ENCODE measurements at regions not wholly inside any gene's neighbourhood (a gene's known extent, or its start where the extent isn't known, plus 50 kb on each side); places are given as distances from the start of the nearest gene placed in this dataset.

GRCh38 chr2:128498086-128498485 lies 179.4 kb upstream of the HS6ST1 start:
- Histone ChIP-seq H3K4me3 (no peak overlapping the region), H3K4me1 (ENCODE audit: insufficient read depth) (peaks cover 31% of the 10 kb centered on the region), H3K27ac (no peak overlapping the region), H3K9me3 (no peaks in the 10 kb centered on the region), H3K36me3 (no peaks in the 10 kb centered on the region), H3K27me3 (no peaks in the 10 kb centered on the region)
- DNase-seq, result no peak
- WGBS, 3 donors, result 93 to 98% (median 97%) methylated on average over 8 of the region's 8 CpGs
- TF ChIP-seq, protein P1, sequence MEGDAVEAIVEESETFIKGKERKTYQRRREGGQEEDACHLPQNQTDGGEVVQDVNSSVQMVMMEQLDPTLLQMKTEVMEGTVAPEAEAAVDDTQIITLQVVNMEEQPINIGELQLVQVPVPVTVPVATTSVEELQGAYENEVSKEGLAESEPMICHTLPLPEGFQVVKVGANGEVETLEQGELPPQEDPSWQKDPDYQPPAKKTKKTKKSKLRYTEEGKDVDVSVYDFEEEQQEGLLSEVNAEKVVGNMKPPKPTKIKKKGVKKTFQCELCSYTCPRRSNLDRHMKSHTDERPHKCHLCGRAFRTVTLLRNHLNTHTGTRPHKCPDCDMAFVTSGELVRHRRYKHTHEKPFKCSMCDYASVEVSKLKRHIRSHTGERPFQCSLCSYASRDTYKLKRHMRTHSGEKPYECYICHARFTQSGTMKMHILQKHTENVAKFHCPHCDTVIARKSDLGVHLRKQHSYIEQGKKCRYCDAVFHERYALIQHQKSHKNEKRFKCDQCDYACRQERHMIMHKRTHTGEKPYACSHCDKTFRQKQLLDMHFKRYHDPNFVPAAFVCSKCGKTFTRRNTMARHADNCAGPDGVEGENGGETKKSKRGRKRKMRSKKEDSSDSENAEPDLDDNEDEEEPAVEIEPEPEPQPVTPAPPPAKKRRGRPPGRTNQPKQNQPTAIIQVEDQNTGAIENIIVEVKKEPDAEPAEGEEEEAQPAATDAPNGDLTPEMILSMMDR (IDR thresholded peaks at IDR 0.05), result no peak
- TF ChIP-seq POLR2A (IDR thresholded peaks at IDR 0.05), result no peak
- no peak for TF ChIP-seq EP300 (IDR thresholded peaks at IDR 0.05)
- intact Hi-C loops (cut with DNase I), result loop anchor here in 1 of 4 donors (5.0 kb wide), 1 partner anchor 176 kb away; no protein-coding TSS in a partner anchor

GRCh38 chr2:128498589-128498988 lies 179.9 kb upstream of the HS6ST1 start:
- TF ChIP-seq EP300 (IDR thresholded peaks at IDR 0.05), result no peak
- TF ChIP-seq, protein P1 (IDR thresholded peaks at IDR 0.05), result no peak
- no peak for TF ChIP-seq POLR2A (IDR thresholded peaks at IDR 0.05)
- 77 to 90% (median 89%) methylated on average over 5 of the region's 5 CpGs for WGBS, 3 donors
- H3K36me3 ChIP-seq, result no peaks in the 10 kb centered on the region
- DNase-seq, result no peak
- H3K27ac ChIP-seq, result no peak overlapping the region
- no peak overlapping the region for H3K4me3 ChIP-seq
- H3K4me1 ChIP-seq (ENCODE audit: insufficient read depth), result peaks cover 33% of the 10 kb centered on the region
- intact Hi-C loops (cut with DNase I), result loop anchor here in 1 of 4 donors (5.0 kb wide), 1 partner anchor 176 kb away; no protein-coding TSS in a partner anchor
- no peaks in the 10 kb centered on the region for H3K9me3 ChIP-seq
- no peaks in the 10 kb centered on the region for H3K27me3 ChIP-seq

- TF ChIP-seq EP300 (IDR thresholded peaks at IDR 0.05), result no peak
- TF ChIP-seq, protein P1 (IDR thresholded peaks at IDR 0.05), result no peak
- no peak for TF ChIP-seq POLR2A (IDR thresholded peaks at IDR 0.05)
Observed at GRCh38 chr2:128499367-128500137, 180.9 kb upstream of the HS6ST1 start.

DNA sequence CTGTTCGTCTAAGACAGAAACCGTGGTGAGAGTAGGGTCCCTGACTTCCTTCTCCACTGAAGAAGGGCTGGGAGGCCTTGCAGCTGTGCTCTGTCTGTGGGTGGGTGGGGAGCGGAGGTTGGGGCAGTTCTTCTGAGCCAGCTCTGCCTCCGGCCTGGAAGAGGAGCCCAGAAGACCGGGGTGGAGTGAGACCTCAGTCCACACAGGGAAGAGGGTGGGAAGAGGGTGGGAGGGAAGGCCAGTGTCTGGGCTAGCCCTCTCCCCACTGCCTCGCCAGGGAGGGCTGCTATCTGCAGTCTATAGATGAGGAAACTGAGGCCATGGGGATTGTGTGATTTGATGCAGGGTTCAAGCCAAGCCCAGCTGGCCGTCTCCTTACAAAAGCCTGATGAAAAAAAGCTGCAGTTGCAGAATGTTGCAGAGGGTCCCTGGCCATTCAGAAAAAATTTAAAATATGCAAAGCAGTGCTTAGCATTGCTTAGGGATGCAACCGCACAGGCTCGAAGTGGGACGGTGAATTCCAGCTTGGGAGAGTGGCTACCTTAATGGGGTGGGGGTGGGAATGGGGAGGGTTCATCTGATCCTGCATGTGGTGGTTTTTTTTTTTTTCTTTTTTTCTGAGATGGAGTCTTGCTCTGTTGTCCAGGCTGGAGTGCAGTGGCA lies 181.6 kb upstream of the HS6ST1 start:
- intact Hi-C loops (cut with DNase I), result no loop called here
- DNase-seq, result no peak
- no peak overlapping the region for H3K4me3 ChIP-seq
- TF ChIP-seq, protein P1 (IDR thresholded peaks at IDR 0.05), result no peak
- TF ChIP-seq POLR2A (IDR thresholded peaks at IDR 0.05), result no peak
- no peak for TF ChIP-seq EP300 (IDR thresholded peaks at IDR 0.05)
- no peak overlapping the region for H3K27ac ChIP-seq
- WGBS, 3 donors, result 25 to 36% (median 28%) methylated on average over 10 of the region's 10 CpGs
- H3K9me3 ChIP-seq, result no peaks in the 10 kb centered on the region
- H3K36me3 ChIP-seq, result no peaks in the 10 kb centered on the region
- H3K27me3 ChIP-seq, result no peaks in the 10 kb centered on the region
- H3K4me1 ChIP-seq (ENCODE audit: insufficient read depth), result peaks cover 30% of the 10 kb centered on the region

More at GRCh38 chr2:128499367-128500137, 180.9 kb upstream of the HS6ST1 start:
- Histone ChIP-seq H3K27ac (no peak overlapping the region), H3K9me3 (no peaks in the 10 kb centered on the region), H3K4me3 (no peak overlapping the region), H3K4me1 (ENCODE audit: insufficient read depth) (peaks cover 35% of the 10 kb centered on the region), H3K36me3 (no peaks in the 10 kb centered on the region), H3K27me3 (no peaks in the 10 kb centered on the region)
- intact Hi-C loops (cut with DNase I), result loop anchor here in 1 of 4 donors (5.0 kb wide), 1 partner anchor 177 kb away; no protein-coding TSS in a partner anchor
- 93 to 95% (median 93%) methylated on average over 17 of the region's 17 CpGs for WGBS, 3 donors
- DNase-seq, result no peak

All from ovary (tissue), 7 donors.